Fibroblast of pulmonary artery (primary cell): ENCODE measurements at regions not wholly inside any gene's neighbourhood (a gene's known extent, or its start where the extent isn't known, plus 50 kb on each side); places are given as distances from the start of the nearest gene placed in this dataset.

Experiments used
- DNase-seq: peaks from one replicate; pipeline ENCODE4 v3.0.0-alpha.2; 2010; ENCODE audit warnings: low read depth
- H3K4me3 ChIP-seq: replicated peaks from 2 replicates; pipeline ENCODE4 v1.5.1; 2011; ENCODE audit warnings: low read depth, mild to moderate bottlenecking, control low read depth, low read length, moderate library complexity
- TF ChIP-seq, protein P1 (sequence below): IDR thresholded peaks from 2 replicates; pipeline ENCODE4 v1.5.1; 2011; ENCODE audit warnings: mild to moderate bottlenecking, control low read depth, low read length, inconsistent platforms; ENCODE audit errors: missing control alignments

DNA sequence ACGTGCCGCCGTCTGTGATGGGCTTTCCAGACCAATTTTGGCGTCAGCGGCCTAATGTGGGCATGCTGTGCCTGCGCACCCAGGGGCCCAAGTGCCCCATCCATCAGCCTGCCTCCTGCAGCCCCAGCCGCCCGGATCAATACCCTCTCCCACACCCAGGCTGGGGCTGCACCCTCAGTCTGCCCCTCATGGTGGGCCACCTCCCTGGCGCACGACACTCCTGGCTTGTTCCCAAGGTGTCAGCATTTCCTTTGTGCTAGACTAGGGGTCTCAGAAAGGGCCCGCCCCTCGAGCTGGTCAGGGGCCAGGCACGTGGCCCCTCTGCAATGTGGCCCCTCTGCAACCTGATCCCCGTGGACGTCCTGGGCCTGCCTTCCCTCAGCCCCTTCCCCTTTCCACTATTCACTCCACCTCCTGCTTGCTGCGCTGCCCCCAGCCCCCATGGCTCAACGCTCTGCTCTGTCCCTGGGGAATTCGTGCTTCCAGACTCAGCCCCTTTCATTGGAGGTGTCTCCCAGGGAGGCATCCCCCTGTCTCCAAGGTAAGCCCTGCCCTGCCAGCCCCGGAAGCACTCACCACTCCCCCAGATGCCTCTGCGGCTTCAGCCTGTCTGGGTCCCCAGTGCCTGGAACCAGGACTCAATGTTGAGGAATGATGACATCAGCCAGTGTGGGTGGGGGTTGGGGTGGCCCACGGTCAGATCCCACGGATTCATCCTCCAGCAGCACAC is 130.8 kb downstream of the HMX1 start:
- H3K4me3 ChIP-seq, result no peak overlapping the region
- no peak for DNase-seq
- TF ChIP-seq, protein P1, sequence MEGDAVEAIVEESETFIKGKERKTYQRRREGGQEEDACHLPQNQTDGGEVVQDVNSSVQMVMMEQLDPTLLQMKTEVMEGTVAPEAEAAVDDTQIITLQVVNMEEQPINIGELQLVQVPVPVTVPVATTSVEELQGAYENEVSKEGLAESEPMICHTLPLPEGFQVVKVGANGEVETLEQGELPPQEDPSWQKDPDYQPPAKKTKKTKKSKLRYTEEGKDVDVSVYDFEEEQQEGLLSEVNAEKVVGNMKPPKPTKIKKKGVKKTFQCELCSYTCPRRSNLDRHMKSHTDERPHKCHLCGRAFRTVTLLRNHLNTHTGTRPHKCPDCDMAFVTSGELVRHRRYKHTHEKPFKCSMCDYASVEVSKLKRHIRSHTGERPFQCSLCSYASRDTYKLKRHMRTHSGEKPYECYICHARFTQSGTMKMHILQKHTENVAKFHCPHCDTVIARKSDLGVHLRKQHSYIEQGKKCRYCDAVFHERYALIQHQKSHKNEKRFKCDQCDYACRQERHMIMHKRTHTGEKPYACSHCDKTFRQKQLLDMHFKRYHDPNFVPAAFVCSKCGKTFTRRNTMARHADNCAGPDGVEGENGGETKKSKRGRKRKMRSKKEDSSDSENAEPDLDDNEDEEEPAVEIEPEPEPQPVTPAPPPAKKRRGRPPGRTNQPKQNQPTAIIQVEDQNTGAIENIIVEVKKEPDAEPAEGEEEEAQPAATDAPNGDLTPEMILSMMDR, result no peak

DNA sequence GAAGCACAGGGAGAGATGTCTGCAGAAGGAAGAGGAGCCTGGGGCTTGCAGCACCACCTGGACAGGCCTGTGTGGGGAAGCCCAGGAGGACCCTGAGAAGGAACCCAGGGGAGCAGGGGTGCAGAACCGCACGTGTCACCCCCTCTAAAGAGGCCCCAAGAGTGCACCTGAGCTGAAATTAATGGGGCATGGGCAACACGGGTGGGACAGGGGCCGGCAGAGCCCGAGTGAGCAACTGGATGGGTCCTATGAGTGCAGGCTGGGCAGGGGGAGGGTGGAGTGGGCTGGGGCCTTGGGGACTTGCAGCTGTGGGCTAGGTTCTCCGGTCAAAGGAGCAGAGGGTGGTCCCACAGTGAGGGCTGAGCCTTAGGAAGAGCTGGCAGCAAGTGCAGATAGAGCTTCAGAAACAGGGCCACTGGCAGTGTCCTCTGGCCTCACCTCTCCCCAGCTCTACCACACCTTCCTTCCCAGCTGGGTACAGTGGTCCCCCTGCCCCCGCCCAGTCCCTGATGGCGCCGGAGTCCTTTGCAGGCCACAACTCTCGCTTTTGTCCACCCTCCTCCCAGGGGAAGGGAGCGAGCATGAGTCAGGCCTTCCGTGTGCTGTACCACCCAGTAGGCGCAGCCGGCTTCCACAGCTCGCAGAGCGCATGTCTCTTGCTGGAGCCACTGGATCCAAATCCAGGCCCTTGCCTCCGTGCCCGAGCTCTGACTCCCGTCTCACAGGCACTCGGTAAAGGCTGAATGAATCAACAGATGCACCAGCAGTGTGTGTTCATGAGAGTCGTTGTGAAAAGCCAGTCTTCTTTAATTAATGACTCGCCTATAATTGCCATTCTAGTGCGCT is 131.6 kb downstream of the HMX1 start:
- TF ChIP-seq, protein P1, result no peak
- no peak for DNase-seq
- no peak overlapping the region for H3K4me3 ChIP-seq

DNA sequence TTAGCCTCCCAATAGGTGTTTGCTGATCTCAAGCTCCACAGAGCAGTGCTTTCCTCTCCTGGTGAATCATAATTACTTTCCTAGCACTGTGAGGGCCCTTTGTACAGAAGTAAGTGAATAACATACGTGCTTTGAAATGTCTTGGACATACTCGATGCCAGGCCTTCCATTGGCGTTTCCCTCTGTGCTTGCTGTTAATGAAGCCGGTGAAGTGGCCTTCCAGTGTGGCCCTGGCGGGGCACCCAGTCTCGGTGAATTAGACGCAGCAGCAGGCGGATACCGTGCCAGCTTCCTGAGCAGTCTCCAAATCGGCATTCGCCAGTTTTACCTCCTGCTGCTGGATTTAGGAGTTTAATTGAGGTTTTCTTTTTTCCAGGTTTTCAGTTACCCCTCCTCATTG is 132.3 kb downstream of the HMX1 start:
- TF ChIP-seq, protein P1, result no peak
- DNase-seq, result no peak
- no peak overlapping the region for H3K4me3 ChIP-seq

DNA sequence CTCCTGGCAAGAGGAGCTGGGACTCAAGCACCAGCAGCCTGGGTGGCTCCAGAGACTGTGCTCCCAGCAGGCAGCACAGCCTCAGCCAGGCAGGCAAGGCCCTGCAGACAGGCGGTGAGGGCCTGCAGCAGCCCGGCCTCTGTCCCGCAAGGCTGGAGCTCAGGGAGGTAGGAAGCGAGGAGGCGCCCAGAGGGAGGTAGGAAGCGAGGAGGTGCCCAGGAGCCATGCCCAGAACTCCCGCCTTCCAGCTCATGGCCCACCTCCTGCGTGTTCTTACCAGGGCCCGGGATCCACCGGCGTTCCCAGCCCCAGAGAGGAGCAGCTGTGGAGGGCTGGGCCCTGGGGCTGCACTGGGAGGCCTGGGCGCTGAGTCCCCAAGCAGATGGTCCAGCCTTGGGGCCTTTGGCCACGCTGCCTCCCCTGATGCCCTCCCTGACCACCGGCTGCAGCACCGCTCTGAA is 133.1 kb downstream of the HMX1 start:
- TF ChIP-seq, protein P1, result no peak
- no peak for DNase-seq
- H3K4me3 ChIP-seq, result no peak overlapping the region

DNA sequence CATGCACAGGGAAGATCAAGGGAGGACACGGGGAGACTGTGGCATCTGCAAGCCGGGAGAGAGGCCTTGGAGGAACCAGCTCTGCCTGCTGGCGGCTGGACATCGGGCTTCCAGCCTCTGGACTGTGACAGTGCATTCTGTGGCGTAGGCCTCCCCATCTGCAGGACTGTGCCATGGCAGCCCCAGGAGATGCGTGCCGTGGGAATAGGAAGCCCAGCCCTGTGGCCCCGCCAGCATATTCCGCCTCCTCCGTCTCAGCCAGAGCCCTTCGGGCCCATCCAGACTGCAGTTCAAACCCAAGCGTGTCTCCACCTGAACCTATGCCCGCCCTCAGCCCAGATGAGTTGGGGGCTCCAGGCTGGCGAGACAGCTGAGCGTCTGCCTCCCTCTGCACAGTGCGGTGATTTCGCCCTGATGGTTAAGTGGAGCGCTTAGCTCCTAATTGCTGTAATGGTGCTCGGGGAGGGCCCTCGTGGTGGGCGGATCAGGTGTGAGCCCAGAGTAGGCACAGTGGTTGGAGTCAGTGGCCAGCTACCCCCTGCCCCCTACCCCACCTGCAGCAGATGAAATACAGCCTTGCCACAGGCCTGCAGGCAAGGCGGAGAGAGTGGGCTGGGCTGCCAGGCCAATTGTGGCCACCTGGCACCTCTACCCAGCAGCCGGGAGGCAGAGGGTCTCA is 133.9 kb downstream of the HMX1 start:
- TF ChIP-seq, protein P1, result no peak
- H3K4me3 ChIP-seq, result no peak overlapping the region
- no peak for DNase-seq

DNA sequence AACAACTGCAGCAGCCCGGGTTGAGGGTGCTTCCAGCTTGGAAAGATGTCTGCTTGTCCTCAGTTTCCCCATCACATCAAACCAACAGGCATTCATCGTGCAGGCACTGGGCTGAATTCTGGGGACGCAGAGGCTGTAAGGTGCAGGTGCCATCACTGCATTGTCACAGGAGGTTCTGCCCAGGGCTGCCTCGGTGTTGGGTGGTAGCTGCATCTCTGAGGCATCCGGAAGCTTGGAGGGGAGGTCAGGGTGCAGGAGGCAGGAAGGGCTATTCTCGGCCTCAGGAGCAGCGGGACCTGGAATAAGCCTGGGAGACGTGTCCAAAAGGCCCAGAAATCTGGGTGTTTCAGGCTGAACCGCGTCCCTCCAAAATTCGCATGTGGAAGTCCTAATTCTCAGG is 134.6 kb downstream of the HMX1 start:
- TF ChIP-seq, protein P1, result no peak
- no peak for DNase-seq

More for the DNA sequence above, 134.6 kb downstream of the HMX1 start:
- no peak overlapping the region for H3K4me3 ChIP-seq
